Ureter (tissue), 1 donor: ENCODE measurements at regions not wholly inside any gene's neighbourhood (a gene's known extent, or its start where the extent isn't known, plus 50 kb on each side); places are given as distances from the start of the nearest gene placed in this dataset.

Experiments
- DNase-seq: peaks from one replicate; pipeline ENCODE4 v3.0.0-alpha.2; 2020; ENCODE audit warnings: low spot score
- donor health status: DM: yes; HTN: yes; CAD: no.

GRCh38 chr1:29906927-29907326 lies 670.6 kb downstream of the PTPRU start:
- no peak for DNase-seq

DNA sequence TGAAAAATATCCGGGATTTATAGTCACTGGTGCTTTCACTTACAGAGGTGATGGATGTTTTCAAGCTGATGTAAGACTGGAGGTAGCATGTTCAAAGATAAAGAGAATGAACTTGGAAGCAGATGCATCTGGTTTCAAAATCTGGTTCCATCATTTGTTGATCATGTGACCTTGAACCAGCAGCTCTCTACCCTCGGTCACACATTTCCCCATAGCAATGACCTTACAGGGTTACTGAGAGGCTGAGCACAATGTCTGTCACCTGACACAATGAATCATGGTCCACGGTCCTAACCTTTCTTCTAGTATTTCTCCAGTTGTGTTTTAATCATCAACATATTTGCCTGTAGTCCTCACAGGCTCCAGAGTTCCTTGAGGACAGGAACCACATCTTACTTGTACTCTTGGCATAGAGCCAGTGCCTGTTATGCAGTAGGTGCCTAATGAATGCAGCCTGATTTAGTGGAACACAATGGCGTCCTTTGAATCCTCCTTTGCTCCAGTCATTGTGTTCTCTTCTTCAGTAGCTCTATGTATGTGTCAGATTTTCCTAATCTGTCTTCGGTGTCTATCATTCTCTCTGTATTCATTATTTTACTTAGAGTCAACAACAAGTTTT lies 667.3 kb downstream of the PTPRU start:
- DNase-seq = no peak

- no peak for DNase-seq
Observed at GRCh38 chr1:29901624-29902325, 665.5 kb downstream of the PTPRU start.

DNA sequence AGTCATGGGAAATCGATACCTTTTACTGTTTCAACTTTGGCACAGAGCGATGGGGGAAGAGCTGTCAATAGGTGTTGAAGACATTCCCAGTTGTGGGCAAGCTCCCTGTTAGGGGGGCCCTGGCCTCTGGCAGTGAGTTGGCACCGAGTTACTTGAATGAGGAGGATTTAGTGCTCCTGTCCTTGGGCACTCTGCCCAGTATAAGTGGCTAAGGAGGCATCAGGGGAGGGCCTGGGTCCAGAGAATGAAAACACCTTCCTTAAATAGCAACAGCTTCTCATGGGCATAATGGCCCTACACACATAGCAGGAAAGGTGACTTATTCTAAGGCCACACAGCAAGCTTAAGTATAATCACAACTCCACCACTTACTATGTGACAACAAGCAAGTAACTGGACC lies 664.4 kb downstream of the PTPRU start:
- DNase-seq = no peak

DNA sequence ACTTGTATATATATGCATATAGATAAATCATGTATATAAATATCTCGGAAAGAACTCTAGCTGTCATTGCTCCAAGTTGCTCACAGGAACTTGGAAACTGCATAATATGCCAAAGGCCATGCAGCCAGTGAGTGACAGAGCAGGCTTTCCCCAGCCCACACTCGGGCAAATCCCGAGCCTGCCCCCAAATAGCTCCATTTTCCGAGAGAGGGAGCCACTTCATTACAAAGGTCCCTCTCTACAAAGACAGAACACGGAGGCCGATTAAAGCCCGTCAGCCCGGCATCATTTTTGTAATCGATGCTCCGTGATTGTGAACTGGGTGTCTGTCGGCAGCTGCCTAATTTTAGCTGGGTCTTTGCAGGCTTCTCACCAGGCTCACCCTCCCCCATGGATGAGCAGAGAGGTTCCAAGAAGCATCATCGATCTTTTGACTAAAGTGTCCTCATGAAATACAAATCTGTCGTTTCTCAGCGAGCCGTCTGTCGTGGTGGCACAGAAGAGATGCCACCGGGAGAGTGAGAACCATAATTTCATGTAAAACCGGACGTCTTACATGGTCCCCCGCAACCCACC lies 663.9 kb downstream of the PTPRU start:
- no peak for DNase-seq

DNA sequence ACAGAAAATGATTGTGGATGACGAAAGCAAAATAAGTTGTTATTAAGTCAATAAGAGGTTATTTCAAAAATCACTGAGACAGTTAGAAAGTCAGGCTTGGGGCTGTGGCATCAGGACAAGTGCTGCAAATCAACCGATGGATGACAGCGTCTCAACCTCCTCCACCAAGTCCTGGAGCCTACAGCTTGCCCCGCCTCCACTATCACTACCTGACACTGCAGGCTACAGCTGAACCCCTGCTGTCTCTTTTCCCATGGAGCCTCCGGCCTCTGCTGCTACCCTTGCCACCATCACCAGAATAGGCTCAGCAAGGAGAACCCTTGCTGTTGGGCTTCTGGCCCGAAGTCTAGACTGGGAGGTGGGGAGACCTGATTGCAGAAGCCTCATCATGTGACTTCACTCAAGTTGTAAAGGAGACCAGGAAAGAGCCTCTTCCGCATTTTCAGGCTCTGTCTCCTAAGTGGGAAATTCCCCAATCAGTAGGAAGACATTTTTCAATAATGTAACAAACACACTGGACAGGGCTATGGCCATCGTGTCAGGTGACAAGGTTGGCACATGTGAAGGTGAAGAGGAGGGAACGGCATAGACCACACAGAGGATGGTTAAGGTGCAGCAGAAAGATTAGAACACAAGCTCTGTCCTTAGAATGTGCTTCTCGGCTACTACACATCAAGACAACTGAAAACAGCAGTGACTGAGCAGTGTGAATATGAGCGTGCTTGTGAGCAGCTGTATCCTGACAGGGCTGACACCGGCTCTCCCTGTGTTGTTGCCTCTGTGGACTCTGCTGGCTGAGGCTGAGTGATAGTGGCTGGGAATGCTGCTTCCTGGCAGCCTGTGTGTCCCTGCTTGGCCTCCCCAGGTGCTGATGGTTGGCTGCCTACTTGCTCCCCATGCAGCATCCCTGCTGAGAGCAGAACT lies 660.7 kb downstream of the PTPRU start:
- no peak for DNase-seq

DNA sequence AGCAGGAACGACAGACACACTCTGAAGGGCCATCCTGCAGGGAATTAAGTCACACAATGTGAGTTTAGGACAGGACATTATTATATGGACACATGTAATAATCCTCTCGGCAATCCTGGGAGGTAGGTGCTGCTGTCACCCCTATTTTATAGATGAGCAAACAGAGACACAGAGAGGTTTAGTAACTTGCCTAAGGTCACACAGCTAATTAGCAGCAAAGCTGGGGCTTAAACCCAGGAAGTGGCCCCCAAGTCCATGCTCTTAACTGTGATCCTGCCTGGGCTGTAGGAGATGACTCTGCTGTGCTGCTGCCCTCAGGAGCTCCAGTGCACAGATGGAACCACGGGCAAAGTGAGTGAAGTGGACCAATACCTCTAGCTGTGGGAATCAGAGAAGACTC lies 660.0 kb downstream of the PTPRU start:
- DNase-seq = no peak

- DNase-seq = no peak
Observed at GRCh38 chr1:29895201-29895600, 658.9 kb downstream of the PTPRU start.

- DNase-seq = no peak
Observed at GRCh38 chr1:29894311-29894710, 658.0 kb downstream of the PTPRU start.

- no peak for DNase-seq
Observed at GRCh38 chr1:29893806-29894205, 657.5 kb downstream of the PTPRU start.

DNA sequence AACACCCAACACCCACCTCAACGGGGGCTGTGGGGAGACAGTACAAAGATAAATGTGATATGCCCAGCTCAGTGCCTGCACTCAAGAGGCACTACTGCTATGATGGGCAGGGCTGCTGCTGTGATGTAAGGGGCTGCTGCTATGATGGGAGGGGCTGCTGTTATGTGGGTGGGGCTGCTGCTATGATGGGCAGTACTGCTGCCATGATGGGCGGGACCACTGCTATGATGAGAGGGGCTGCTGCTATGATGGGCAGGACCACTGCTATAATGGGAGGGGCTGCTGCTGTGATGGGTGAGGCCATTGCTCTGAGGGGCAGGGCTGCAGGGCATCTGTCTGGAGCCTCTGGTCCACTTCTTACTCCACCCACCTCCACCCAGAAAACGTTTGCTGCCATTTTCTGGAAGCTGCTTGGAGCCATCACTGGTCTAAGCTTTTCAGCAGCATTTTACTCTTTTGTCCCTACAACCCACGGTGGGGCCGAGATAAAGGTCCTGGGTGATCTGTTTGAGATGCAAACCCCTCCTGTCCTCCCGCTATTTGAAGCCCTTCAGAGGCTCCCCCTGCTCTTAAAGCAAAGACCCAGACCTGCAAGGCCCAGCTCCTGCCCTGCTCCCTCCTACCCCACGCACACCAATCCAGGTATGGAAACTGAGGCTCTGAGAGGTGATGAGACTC lies 656.9 kb downstream of the PTPRU start:
- DNase-seq = no peak

GRCh38 chr1:29892247-29892646 lies 655.9 kb downstream of the PTPRU start:
- no peak for DNase-seq

DNA sequence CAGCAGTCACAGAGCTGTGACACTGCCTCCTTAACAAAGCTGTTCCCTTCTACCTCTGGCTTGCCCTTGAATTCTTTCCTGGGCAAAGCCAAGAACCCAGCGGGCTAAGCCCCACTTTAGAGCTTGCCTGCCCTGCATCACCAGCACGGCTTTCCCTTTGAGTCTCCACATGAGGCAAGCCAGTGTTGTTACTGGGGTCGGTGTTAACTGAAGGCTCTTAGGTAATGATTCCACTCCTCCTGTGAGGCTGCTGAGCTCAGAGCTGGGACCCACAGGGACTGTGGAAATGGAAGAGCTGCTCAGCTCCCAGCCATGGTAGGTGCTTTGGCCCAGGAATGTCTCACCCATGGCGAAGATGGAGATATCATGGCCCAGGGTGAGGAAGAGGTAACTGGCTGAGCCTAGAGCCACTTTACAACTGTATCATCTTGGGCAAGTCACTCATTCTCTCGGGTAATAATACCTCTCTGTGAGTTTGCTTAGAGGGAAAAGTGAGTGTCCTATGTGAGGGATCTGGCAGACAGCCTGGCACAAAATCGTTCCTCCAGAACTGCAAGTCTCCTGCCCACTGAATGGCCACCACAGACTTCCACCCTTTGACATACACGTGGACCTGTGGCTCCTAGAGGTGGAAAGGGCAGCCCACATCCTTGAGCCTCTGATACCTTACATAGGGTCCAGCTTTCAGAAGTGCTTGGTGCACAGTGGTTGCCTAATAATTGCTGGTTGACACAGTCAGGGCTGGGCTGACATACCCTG lies 654.1 kb downstream of the PTPRU start:
- DNase-seq = no peak

GRCh38 chr1:29889776-29890175 lies 653.5 kb downstream of the PTPRU start:
- DNase-seq = no peak

DNA sequence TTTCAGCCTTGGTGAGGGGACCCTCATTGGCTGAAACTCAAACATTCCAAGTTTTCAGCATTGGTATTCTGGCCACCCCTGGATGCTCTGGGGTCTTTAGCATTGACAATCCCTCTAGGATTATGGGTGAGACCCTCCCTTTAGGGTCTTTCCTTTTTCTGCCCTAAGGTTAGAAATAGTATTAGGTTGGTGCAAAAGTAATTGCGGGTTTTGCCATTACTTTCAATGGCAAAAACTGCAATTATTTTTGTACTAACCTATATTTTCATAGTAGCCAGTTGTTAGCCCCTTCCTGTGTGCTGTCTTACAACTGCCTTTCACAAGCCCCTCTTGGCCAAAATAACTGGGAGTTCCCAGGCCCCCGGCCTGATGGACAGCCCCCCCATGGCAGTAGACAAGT lies 648.4 kb downstream of the PTPRU start:
- no peak for DNase-seq

- no peak for DNase-seq
Observed at GRCh38 chr1:29883986-29884385, 647.7 kb downstream of the PTPRU start.

DNA sequence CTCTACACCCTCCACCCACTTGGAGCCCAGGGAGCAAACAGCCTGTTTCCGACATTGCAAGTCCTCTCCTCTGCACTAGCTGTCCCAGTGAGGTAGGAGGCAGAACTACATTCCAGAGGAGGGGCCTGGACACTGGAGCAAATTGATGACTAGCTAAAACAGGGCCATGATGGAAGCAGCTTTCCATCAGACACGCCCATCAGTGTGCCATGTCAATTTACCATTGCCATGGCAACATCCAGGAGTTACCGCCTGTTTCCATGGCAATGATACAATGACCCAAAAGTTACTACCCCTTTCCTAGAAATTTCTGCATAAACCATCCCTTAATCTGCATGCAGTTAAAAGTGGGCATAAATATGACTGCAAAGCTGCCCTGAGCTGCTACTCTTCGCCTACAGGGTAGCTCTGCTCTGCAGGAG lies 647.1 kb downstream of the PTPRU start:
- no peak for DNase-seq

- DNase-seq = no peak
Observed at GRCh38 chr1:29880556-29880955, 644.2 kb downstream of the PTPRU start.

- DNase-seq = no peak
Observed at GRCh38 chr1:29879217-29879616, 642.9 kb downstream of the PTPRU start.

- no peak for DNase-seq
Observed at GRCh38 chr1:29878501-29878900, 642.2 kb downstream of the PTPRU start.

- DNase-seq = no peak
Observed at GRCh38 chr1:29876902-29877301, 640.6 kb downstream of the PTPRU start.
